ENCODE measurements at regions not wholly inside any gene's neighbourhood (a gene's known extent, or its start where the extent isn't known, plus 50 kb on each side); places are given as distances from the start of the nearest gene placed in this dataset.

GRCh38 chr2:176582176-176582575 is 312.9 kb downstream of the MTX2 start:
- TF ChIP-seq EZH2 (IDR thresholded peaks at IDR 0.05; ENCODE audit: low read depth): no peak
- TF ChIP-seq, protein P1, sequence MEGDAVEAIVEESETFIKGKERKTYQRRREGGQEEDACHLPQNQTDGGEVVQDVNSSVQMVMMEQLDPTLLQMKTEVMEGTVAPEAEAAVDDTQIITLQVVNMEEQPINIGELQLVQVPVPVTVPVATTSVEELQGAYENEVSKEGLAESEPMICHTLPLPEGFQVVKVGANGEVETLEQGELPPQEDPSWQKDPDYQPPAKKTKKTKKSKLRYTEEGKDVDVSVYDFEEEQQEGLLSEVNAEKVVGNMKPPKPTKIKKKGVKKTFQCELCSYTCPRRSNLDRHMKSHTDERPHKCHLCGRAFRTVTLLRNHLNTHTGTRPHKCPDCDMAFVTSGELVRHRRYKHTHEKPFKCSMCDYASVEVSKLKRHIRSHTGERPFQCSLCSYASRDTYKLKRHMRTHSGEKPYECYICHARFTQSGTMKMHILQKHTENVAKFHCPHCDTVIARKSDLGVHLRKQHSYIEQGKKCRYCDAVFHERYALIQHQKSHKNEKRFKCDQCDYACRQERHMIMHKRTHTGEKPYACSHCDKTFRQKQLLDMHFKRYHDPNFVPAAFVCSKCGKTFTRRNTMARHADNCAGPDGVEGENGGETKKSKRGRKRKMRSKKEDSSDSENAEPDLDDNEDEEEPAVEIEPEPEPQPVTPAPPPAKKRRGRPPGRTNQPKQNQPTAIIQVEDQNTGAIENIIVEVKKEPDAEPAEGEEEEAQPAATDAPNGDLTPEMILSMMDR (conservative IDR thresholded peaks at IDR 0.05): no peak

Data from PC-9 (cell line).